T-cell (primary cell): ENCODE measurements at regions not wholly inside any gene's neighbourhood (a gene's known extent, or its start where the extent isn't known, plus 50 kb on each side); places are given as distances from the start of the nearest gene placed in this dataset.

Experiments used
- ATAC-seq, 4 experiments: fragments of 200-7000 bp in 3 of 4; fragments of 150-1000 bp in 1 of 4; cut with Tn5 transposase; replicated peaks in 1 of 4; 1 replicate in 3 of 4; 2 replicates in 1 of 4; pipeline ENCODE4 v1.10.0; 2021; ENCODE audit warnings: moderate library complexity in 3 of 4, mild to moderate bottlenecking in 2 of 4, moderate number of reproducible peaks in 1 of 4
- CTCF ChIA-PET, 2 donors: fragments of 300-600 bp; sonication (Branson Sonifier 250); formaldehyde crosslinking; loops; one replicate each; lab custom pipeline; 2022; ENCODE audit warnings: antibody characterized with exemption in 2 of 2; lab: Charles Lee
- POLR2A ChIA-PET, 2 donors: fragments of 300-600 bp; sonication (Branson Sonifier 250); formaldehyde crosslinking; loops; one replicate each; lab custom pipeline; 2022; ENCODE audit warnings: antibody characterized with exemption in 2 of 2; lab: Charles Lee
- DNase-seq, 35 experiments: peaks; one replicate each; pipeline versions ENCODE4 v3.0.0 to v3.0.0-alpha.2; 2013 to 2023
- H3K27ac ChIP-seq: one replicate; pipeline ENCODE4 v1.5.1; 2013; ENCODE audit warnings: low read length
- H3K27me3 ChIP-seq, 2 experiments: replicated peaks in 1 of 2; 1 replicate in 1 of 2; 2 replicates in 1 of 2; pipeline versions ENCODE4 v1.6.1 to v1.7.0; 2013; ENCODE audit warnings: low read length in 1 of 2, mixed read lengths in 1 of 2; ENCODE audit not compliant: control insufficient read depth in 2 of 2, insufficient read depth in 2 of 2; ENCODE audit errors: extremely low read depth in 1 of 2
- H3K36me3 ChIP-seq, 2 donors: 1 replicate in 1 of 2; 2 replicates in 1 of 2; pipeline versions ENCODE4 v1.6.1 to v1.7.0; 2013; ENCODE audit warnings: low read length in 1 of 2; ENCODE audit not compliant: control insufficient read depth in 2 of 2, insufficient read depth in 1 of 2; ENCODE audit errors: extremely low read depth in 1 of 2
- H3K4me1 ChIP-seq, 2 experiments: 1 replicate in 1 of 2; 2 replicates in 1 of 2; pipeline versions ENCODE4 v1.6.1 to v1.7.0; 2013; ENCODE audit warnings: low read length in 2 of 2, mixed read lengths in 1 of 2; ENCODE audit not compliant: insufficient read depth in 2 of 2, control insufficient read depth in 1 of 2; ENCODE audit errors: extremely low read depth in 1 of 2
- H3K4me3 ChIP-seq, 2 donors: 1 replicate in 1 of 2; 2 replicates in 1 of 2; pipeline versions ENCODE4 v1.5.1 to v1.7.0; 2013; ENCODE audit warnings: mild to moderate bottlenecking in 2 of 2, low read length in 1 of 2, moderate library complexity in 1 of 2; ENCODE audit not compliant: control insufficient read depth in 1 of 2; ENCODE audit errors: extremely low read depth in 1 of 2
- H3K9me3 ChIP-seq: 2 replicates; pipeline ENCODE4 v1.7.0; 2013
- H3K27ac Mint-ChIP-seq, 2 donors: one replicate each; pipeline ENCODE4 v1.8.0; 2020 to 2021; ENCODE audit warnings: mild to moderate bottlenecking in 2 of 2, mixed read lengths in 2 of 2
- H3K27me3 Mint-ChIP-seq, 2 donors: one replicate each; pipeline ENCODE4 v1.8.0; 2021 to 2022; ENCODE audit warnings: mixed read lengths in 2 of 2
- H3K36me3 Mint-ChIP-seq: one replicate; pipeline ENCODE4 v1.8.0; 2021; ENCODE audit warnings: mixed read lengths
- H3K4me1 Mint-ChIP-seq, 3 donors: one replicate each; pipeline ENCODE4 v1.8.0; 2020 to 2022; ENCODE audit warnings: mixed read lengths in 3 of 3, mild to moderate bottlenecking in 1 of 3
- H3K4me3 Mint-ChIP-seq, 3 donors: one replicate each; pipeline ENCODE4 v1.8.0; 2020 to 2022; ENCODE audit warnings: mild to moderate bottlenecking in 3 of 3, mixed read lengths in 3 of 3, moderate library complexity in 3 of 3
- H3K9me3 Mint-ChIP-seq, 3 donors: one replicate each; pipeline ENCODE4 v1.8.0; 2020 to 2022; ENCODE audit warnings: mixed read lengths in 3 of 3
- WGBS: methylation state at CpG from one replicate; pipeline ENCODE4 v1.1.5; 2013; ENCODE audit warnings: missing lambda C conversion rate; ENCODE audit not compliant: insufficient coverage; 5-methylcytosine and 5-hydroxymethylcytosine counted together

DNA sequence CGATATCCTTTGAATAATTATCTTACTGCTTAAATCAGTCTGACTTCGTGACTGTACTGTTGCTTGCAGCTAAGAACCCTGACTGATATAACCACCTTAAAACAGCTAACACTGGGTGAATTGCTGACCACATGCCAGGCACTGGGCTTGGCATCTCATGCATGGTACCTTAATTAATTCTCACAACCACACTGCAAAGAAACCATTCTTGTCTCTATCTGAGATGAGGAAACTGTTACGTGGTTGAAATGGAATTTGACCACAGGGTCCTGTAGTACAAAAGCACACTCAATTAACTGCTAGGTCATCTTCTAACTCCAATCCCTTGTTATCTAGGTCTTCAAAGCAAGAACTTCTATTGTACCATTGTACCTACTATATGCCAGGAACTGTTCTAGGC lies 92.7 kb upstream of the PRICKLE2 start:
- no peaks in the 10 kb centered on the region for H3K36me3 ChIP-seq
- ChIA-PET CTCF (no interaction called here), POLR2A (no interaction called here)
- H3K27me3 ChIP-seq, result no peaks in the 10 kb centered on the region
- no peak overlapping the region for H3K27ac Mint-ChIP-seq
- no peaks in the 10 kb centered on the region for H3K9me3 ChIP-seq
- no peak for ATAC-seq
- no peak overlapping the region for H3K4me3 Mint-ChIP-seq
- H3K36me3 Mint-ChIP-seq, result no peaks in the 10 kb centered on the region
- H3K9me3 Mint-ChIP-seq, result no peaks in the 10 kb centered on the region
- DNase-seq, result no peak
- H3K27ac ChIP-seq, result no peak overlapping the region
- H3K4me3 ChIP-seq, result no peak overlapping the region
- no peaks in the 10 kb centered on the region for H3K27me3 Mint-ChIP-seq
- 67% methylated on average over 2 of the region's 3 CpGs for WGBS
- H3K4me1 Mint-ChIP-seq, result no peaks in the 10 kb centered on the region
- H3K4me1 ChIP-seq, result no peaks in the 10 kb centered on the region

DNA sequence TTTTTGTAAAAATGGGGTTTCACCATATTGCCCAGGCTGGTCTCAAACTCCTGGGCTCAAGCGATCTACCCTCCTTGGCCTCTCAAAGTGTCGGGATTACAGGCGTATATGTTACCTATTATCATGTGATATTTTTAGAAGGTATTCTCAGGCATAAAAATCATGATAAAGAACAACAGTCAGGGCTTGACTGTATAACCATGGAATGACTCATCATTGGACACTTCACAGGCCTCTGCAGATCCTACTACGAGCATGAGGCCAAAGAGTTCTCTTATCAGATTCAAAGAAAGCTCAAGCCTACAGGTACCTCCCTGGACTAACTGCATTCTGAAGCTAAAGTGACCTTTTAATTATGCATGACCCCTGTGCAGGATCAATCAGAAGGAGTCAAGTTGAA lies 91.7 kb upstream of the PRICKLE2 start:
- Histone ChIP-seq H3K27ac (no peak overlapping the region), H3K4me1 (no peaks in the 10 kb centered on the region), H3K9me3 (no peaks in the 10 kb centered on the region), H3K27me3 (no peaks in the 10 kb centered on the region), H3K36me3 (no peaks in the 10 kb centered on the region), H3K4me3 (no peak overlapping the region)
- peaks cover 0 to 5% (median 3%) of the 10 kb centered on the region in 3 donors for H3K9me3 Mint-ChIP-seq
- no peaks in the 10 kb centered on the region for H3K27me3 Mint-ChIP-seq
- H3K4me1 Mint-ChIP-seq, result no peaks in the 10 kb centered on the region
- no peak overlapping the region for H3K4me3 Mint-ChIP-seq
- WGBS, result 56% methylated on average over 1 of the region's 4 CpGs
- CTCF ChIA-PET, result no interaction called here
- DNase-seq (no peak), ATAC-seq (no peak)
- H3K36me3 Mint-ChIP-seq, result no peaks in the 10 kb centered on the region
- POLR2A ChIA-PET, result no interaction called here
- no peak overlapping the region for H3K27ac Mint-ChIP-seq

DNA sequence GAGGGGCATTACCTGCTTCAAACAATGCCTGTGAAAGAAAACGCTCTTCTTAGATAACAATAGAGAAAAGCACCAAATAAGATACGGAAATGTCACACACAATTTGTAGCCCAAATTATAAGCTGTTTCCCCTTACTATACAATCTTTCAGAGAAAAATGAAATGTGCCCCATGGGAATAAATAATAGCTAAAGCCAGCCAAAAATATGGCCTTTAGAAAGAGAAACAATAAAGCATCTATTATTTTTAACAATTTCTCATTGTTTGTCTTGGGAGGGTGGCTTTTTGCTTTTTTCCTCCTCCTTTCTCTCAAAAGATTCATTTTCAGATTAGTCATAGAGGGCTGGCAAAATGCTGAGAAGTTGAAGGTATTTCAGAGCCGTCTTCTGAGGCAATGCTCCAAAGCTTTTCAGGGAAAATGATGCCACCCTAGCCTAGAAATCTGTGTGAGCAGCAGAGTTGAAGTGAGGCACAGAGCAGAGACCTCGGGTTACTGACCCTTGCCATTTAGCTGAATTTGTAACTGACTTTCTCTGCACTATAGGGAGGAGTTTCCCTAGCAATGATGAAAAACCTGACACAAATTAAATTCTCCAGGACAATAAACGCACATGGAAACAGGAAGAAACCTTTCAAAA lies 86.3 kb upstream of the PRICKLE2 start:
- peaks cover 0 to 5% (median 3%) of the 10 kb centered on the region in 3 donors for H3K9me3 Mint-ChIP-seq
- no peak overlapping the region for H3K27ac Mint-ChIP-seq
- POLR2A ChIA-PET, result no interaction called here
- H3K4me3 ChIP-seq, result no peak overlapping the region
- CTCF ChIA-PET, result no interaction called here
- H3K36me3 Mint-ChIP-seq, result no peaks in the 10 kb centered on the region
- DNase-seq (no peak), ATAC-seq (no peak)
- WGBS, result 52% methylated on average over 2 of the region's 5 CpGs
- no peaks in the 10 kb centered on the region for H3K9me3 ChIP-seq
- H3K4me1 Mint-ChIP-seq, result no peaks in the 10 kb centered on the region
- no peaks in the 10 kb centered on the region for H3K27me3 Mint-ChIP-seq
- H3K36me3 ChIP-seq, result no peaks in the 10 kb centered on the region
- no peak overlapping the region for H3K27ac ChIP-seq
- H3K27me3 ChIP-seq, result no peaks in the 10 kb centered on the region
- no peak overlapping the region for H3K4me3 Mint-ChIP-seq
- no peaks in the 10 kb centered on the region for H3K4me1 ChIP-seq

DNA sequence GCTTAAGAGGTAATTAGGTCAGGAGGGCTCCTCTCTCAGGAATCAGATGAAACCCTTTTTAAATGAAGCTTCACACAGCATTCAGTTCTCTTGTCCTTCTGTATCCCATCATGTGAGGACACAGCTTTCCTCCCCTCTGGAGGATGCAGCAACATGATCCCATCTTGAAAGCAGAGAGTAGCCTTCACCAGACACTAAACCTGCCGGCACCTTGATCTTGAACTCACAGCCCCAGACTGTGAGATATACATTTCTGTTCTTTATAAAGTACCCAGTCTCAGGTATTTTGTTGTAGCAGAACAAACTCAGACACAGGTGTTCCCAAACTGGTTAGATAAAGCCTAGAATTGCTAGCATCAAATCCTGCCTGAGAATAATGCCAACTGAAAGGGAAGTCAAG lies 83.7 kb upstream of the PRICKLE2 start:
- Mint-ChIP-seq H3K4me1 (no peaks in the 10 kb centered on the region), H3K4me3 (no peak overlapping the region), H3K27me3 (no peaks in the 10 kb centered on the region), H3K9me3 (peaks cover 0 to 5% (median 3%) of the 10 kb centered on the region in 3 donors), H3K27ac (no peak overlapping the region), H3K36me3 (no peaks in the 10 kb centered on the region)
- Histone ChIP-seq H3K27ac (no peak overlapping the region), H3K27me3 (no peaks in the 10 kb centered on the region), H3K36me3 (no peaks in the 10 kb centered on the region), H3K9me3 (no peaks in the 10 kb centered on the region), H3K4me1 (no peaks in the 10 kb centered on the region), H3K4me3 (no peak overlapping the region)
- no peak for ATAC-seq
- ChIA-PET CTCF (no interaction called here), POLR2A (no interaction called here)
- DNase-seq, result no peak
- no CpG with 5 or more reads among the region's 1 CpG for WGBS

DNA sequence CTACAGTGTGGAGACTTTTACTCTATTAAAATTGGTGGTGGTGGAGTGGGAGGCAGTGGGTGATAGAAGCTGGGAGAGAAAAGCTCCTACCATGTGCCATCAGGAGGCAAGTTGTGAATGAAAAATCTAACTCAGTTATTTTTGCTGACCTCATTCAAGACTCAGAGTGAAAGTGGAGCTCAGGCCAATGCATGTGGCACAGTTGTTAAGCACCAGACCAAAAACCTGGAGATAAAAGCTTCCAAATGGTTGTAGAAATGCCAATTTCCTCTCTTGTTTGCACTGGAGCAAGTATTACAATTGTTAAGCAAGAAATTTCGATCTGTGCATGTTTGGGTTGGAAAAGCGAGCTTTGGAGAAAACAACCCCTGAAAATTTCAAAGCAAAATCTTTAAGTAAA lies 81.5 kb upstream of the PRICKLE2 start:
- ChIA-PET CTCF (no interaction called here), POLR2A (no interaction called here)
- WGBS, result no CpG with 5 or more reads among the region's 2 CpGs
- H3K27ac ChIP-seq, result no peak overlapping the region
- Mint-ChIP-seq H3K27me3 (peaks cover 0 to 3% of the 10 kb centered on the region in 2 donors), H3K27ac (no peak overlapping the region), H3K4me3 (no peak overlapping the region), H3K9me3 (no peaks in the 10 kb centered on the region), H3K36me3 (no peaks in the 10 kb centered on the region), H3K4me1 (no peaks in the 10 kb centered on the region)
- no peaks in the 10 kb centered on the region for H3K9me3 ChIP-seq
- no peaks in the 10 kb centered on the region for H3K36me3 ChIP-seq
- ATAC-seq (no peak), DNase-seq (no peak)
- no peaks in the 10 kb centered on the region for H3K4me1 ChIP-seq
- no peaks in the 10 kb centered on the region for H3K27me3 ChIP-seq
- no peak overlapping the region for H3K4me3 ChIP-seq

DNA sequence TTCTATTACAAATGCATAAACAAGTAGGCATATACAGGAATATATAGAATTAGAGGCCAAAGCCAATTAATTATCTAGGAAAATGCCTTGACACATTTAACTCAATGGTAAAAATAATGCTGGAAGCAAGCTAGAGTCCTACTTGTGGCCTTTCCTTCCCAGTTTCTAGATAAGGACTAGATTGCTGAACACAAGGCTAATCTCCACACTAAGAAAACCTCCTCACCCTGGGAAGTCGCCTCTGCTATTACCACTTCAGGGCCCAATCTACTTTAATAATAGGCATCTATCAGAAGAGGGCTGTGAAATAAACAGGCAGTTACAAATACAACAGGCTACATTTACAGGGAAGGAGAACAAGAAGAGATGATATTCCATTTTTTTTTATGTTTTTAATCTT lies 80.5 kb upstream of the PRICKLE2 start:
- WGBS, result no CpG with 5 or more reads among the region's 1 CpG
- Histone ChIP-seq H3K27me3 (no peaks in the 10 kb centered on the region), H3K4me1 (no peaks in the 10 kb centered on the region), H3K27ac (no peak overlapping the region), H3K4me3 (no peak overlapping the region), H3K9me3 (no peaks in the 10 kb centered on the region), H3K36me3 (no peaks in the 10 kb centered on the region)
- Mint-ChIP-seq H3K9me3 (no peaks in the 10 kb centered on the region), H3K36me3 (no peaks in the 10 kb centered on the region), H3K4me1 (no peaks in the 10 kb centered on the region), H3K27me3 (peaks cover 0 to 3% of the 10 kb centered on the region in 2 donors), H3K27ac (no peak overlapping the region), H3K4me3 (no peak overlapping the region)
- no peak for ATAC-seq
- CTCF ChIA-PET, result no interaction called here
- POLR2A ChIA-PET, result no interaction called here
- no peak for DNase-seq
